ENCODE measurements at regions not wholly inside any gene's neighbourhood (a gene's known extent, or its start where the extent isn't known, plus 50 kb on each side); places are given as distances from the start of the nearest gene placed in this dataset.

GRCh38 chr2:5253263-5253662 is 438.9 kb upstream of the SOX11 start:
- TF ChIP-seq CTCF (IDR thresholded peaks at IDR 0.05), result no peak
- Histone ChIP-seq H3K9me3 (peaks cover 64% of the 10 kb centered on the region), H3K36me3 (ENCODE audit: low read depth) (no peaks in the 10 kb centered on the region), H3K4me3 (no peak overlapping the region), H3K4me1 (ENCODE audit: low read depth) (no peaks in the 10 kb centered on the region)
- DNase-seq (no peak), ATAC-seq (no peak)
- intact Hi-C loops (cut with DNase I, micrococcal nuclease), result no loop called here

- no peak for TF ChIP-seq CTCF (IDR thresholded peaks at IDR 0.05)
- Histone ChIP-seq H3K36me3 (ENCODE audit: low read depth) (no peaks in the 10 kb centered on the region), H3K4me1 (ENCODE audit: low read depth) (no peaks in the 10 kb centered on the region), H3K4me3 (no peak overlapping the region), H3K9me3 (peaks cover 71% of the 10 kb centered on the region)
- intact Hi-C loops (cut with DNase I, micrococcal nuclease), result no loop called here
- no peak for DNase-seq
- no peak for ATAC-seq
Observed at GRCh38 chr2:5254791-5255332, 437.3 kb upstream of the SOX11 start.

- intact Hi-C loops (cut with DNase I, micrococcal nuclease), result no loop called here
- peaks cover 35% of the 10 kb centered on the region for H3K9me3 ChIP-seq
- ATAC-seq, result no peak
- no peak for DNase-seq
- TF ChIP-seq CTCF (IDR thresholded peaks at IDR 0.05), result no peak
- H3K4me3 ChIP-seq, result no peak overlapping the region
- H3K36me3 ChIP-seq (ENCODE audit: low read depth), result no peaks in the 10 kb centered on the region
- H3K4me1 ChIP-seq (ENCODE audit: low read depth), result no peaks in the 10 kb centered on the region
Observed at GRCh38 chr2:5263291-5263690, 428.9 kb upstream of the SOX11 start.

- Histone ChIP-seq H3K4me3 (no peak overlapping the region), H3K4me1 (ENCODE audit: low read depth) (no peaks in the 10 kb centered on the region), H3K36me3 (ENCODE audit: low read depth) (no peaks in the 10 kb centered on the region), H3K9me3 (peaks cover 36% of the 10 kb centered on the region)
- intact Hi-C loops (cut with DNase I, micrococcal nuclease), result no loop called here
- DNase-seq (no peak), ATAC-seq (no peak)
- TF ChIP-seq CTCF (IDR thresholded peaks at IDR 0.05), result no peak
Observed at GRCh38 chr2:5264361-5264760, 427.8 kb upstream of the SOX11 start.

GRCh38 chr2:5285061-5285460 is 407.1 kb upstream of the SOX11 start:
- no peak for DNase-seq
- intact Hi-C loops (cut with DNase I, micrococcal nuclease), result no loop called here
- Histone ChIP-seq H3K4me3 (no peak overlapping the region), H3K36me3 (ENCODE audit: low read depth) (no peaks in the 10 kb centered on the region), H3K9me3 (peaks cover 53% of the 10 kb centered on the region), H3K4me1 (ENCODE audit: low read depth) (no peaks in the 10 kb centered on the region)
- no peak for TF ChIP-seq CTCF (IDR thresholded peaks at IDR 0.05)
- no peak for ATAC-seq
